Upper lobe of left lung (tissue), 6 donors: ENCODE measurements at regions not wholly inside any gene's neighbourhood (a gene's known extent, or its start where the extent isn't known, plus 50 kb on each side); places are given as distances from the start of the nearest gene placed in this dataset.

Experiments
- ATAC-seq, 2 donors: fragments of 200-7000 bp; cut with Tn5 transposase; one replicate each; pipeline ENCODE4 v1.9.1; 2022; ENCODE audit warnings: mild to moderate bottlenecking in 2 of 2, moderate library complexity in 2 of 2; ENCODE audit not compliant: low FRiP score in 2 of 2
- DNase-seq, 2 donors: peaks; one replicate each; pipeline ENCODE4 v3.0.0-alpha.2; 2019 to 2020
- H3K27ac ChIP-seq, 4 donors: fragments of 200-600 bp; sonication (generic); one replicate each; pipeline ENCODE4 v1.5.1; 2016 to 2019
- H3K27me3 ChIP-seq, 4 donors: fragments of 200-600 bp; sonication (generic); one replicate each; pipeline ENCODE4 v1.5.1; 2017 to 2019
- H3K36me3 ChIP-seq, 4 donors: fragments of 200-600 bp; sonication (generic); one replicate each; pipeline ENCODE4 v1.5.1; 2016 to 2019
- H3K4me1 ChIP-seq, 4 donors: fragments of 200-600 bp; sonication (generic); one replicate each; pipeline ENCODE4 v1.5.1; 2018 to 2019
- H3K4me3 ChIP-seq, 4 donors: fragments of 200-600 bp; sonication (generic); one replicate each; pipeline ENCODE4 v1.5.1; 2017 to 2019; ENCODE audit warnings: mild to moderate bottlenecking in 2 of 4, moderate library complexity in 1 of 4
- H3K9me3 ChIP-seq, 4 donors: fragments of 200-600 bp; sonication (generic); one replicate each; pipeline ENCODE4 v1.5.1; 2018 to 2019
- EP300 ChIP-seq, 4 donors: sonication (generic); formaldehyde crosslinking; IDR thresholded peaks; one replicate each; pipeline ENCODE4 v1.5.1; 2017; ENCODE audit warnings: antibody characterized with exemption in 4 of 4, control low read depth in 2 of 4
- POLR2A ChIP-seq, 4 donors: fragments of 450-650 bp; IDR thresholded peaks; one replicate each; pipeline ENCODE4 v1.5.1; 2016 to 2017; ENCODE audit warnings: antibody characterized with exemption in 4 of 4, mild to moderate bottlenecking in 2 of 4
- POLR2AphosphoS5 ChIP-seq, 2 donors: sonication (generic); formaldehyde crosslinking; IDR thresholded peaks; one replicate each; pipeline ENCODE4 v1.5.1; 2017; ENCODE audit warnings: antibody characterized with exemption in 2 of 2
- WGBS, 2 donors: methylation state at CpG; one replicate each; pipeline ENCODE4 v1.1.5; 2017 to 2018; 5-methylcytosine and 5-hydroxymethylcytosine counted together
- TF ChIP-seq, protein P1 (sequence below), 6 experiments: fragments of 450-650 bp in 4 of 6; fragments of 200-600 bp in 2 of 6; sonication (generic) in 2 of 6; IDR thresholded peaks; one replicate each; pipeline ENCODE4 v1.5.1; 2016 to 2019; ENCODE audit warnings: antibody characterized with exemption in 6 of 6
- donor health status: DM: no; HTN: no; CAD: no; lungs with moderate emphysema.
- donor health status: DM: no; HTN: yes; CAD: no; lungs with severe emphysema.

DNA sequence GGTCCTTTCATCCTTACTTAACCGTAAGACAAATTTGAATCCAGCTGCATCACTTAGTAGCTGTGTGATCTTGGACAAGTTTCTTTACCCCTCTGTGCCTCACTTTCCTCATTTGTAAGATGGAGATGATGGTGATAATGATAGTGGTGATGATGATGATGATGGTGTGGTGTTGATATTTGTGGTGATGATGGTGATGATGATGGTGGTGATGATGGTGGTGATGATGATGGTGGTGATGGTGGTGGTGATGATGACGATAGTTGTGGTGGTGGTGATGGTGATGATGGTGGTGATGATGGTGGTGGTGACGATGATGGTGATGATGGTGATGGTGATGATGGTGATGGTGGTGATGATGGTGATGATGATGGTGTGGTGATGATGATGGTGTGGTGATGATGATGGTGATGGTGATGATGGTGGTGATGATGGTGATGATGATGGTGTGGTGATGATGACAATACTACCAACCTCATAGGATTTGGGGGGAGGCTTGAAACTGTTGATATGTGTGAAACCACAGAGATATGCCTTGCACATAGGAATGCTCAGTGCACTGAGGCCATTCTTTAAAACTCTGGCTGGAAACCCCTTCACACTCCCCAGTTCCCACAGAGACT is 233.2 kb downstream of the LY86 start:
- Histone ChIP-seq H3K27ac (no peak overlapping the region), H3K36me3 (no peaks in the 10 kb centered on the region), H3K4me3 (no peak overlapping the region), H3K27me3 (no peaks in the 10 kb centered on the region), H3K9me3 (no peaks in the 10 kb centered on the region), H3K4me1 (peaks cover 6 to 16% (median 10%) of the 10 kb centered on the region in 4 donors)
- no peak for ATAC-seq
- WGBS, 2 donors = 69 to 77% methylated on average over 3 of the region's 3 CpGs
- DNase-seq = no peak
- no peak for TF ChIP-seq EP300 (IDR thresholded peaks at IDR 0.05)
- TF ChIP-seq, protein P1, sequence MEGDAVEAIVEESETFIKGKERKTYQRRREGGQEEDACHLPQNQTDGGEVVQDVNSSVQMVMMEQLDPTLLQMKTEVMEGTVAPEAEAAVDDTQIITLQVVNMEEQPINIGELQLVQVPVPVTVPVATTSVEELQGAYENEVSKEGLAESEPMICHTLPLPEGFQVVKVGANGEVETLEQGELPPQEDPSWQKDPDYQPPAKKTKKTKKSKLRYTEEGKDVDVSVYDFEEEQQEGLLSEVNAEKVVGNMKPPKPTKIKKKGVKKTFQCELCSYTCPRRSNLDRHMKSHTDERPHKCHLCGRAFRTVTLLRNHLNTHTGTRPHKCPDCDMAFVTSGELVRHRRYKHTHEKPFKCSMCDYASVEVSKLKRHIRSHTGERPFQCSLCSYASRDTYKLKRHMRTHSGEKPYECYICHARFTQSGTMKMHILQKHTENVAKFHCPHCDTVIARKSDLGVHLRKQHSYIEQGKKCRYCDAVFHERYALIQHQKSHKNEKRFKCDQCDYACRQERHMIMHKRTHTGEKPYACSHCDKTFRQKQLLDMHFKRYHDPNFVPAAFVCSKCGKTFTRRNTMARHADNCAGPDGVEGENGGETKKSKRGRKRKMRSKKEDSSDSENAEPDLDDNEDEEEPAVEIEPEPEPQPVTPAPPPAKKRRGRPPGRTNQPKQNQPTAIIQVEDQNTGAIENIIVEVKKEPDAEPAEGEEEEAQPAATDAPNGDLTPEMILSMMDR (IDR thresholded peaks at IDR 0.05) = no peak
- TF ChIP-seq POLR2AphosphoS5 (IDR thresholded peaks at IDR 0.05) = no peak
- TF ChIP-seq POLR2A (IDR thresholded peaks at IDR 0.05) = no peak

DNA sequence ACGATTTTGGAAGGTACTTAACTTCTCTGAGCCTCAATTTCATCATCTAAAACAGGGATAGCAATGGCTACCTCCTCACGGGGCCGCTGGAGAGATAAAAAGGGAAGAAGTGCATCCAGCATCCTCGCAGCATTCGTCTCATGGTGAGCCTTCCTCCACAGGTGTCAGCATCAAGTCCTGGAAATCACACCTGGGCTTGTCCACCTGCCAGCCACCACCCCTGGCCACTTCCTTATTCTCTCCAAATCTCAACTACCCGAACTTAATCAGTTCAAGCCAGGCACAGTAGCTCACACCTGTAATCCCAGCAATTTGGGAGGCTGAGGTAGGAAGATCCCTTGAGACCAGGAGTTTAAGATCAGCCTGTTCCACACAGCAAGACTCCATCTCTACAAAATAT is 234.5 kb downstream of the LY86 start:
- 75 to 78% methylated on average over 6 of the region's 6 CpGs for WGBS, 2 donors
- Histone ChIP-seq H3K4me1 (peaks cover 8 to 22% (median 14%) of the 10 kb centered on the region in 4 donors), H3K27ac (no peak overlapping the region), H3K9me3 (no peaks in the 10 kb centered on the region), H3K27me3 (no peaks in the 10 kb centered on the region), H3K4me3 (no peak overlapping the region), H3K36me3 (no peaks in the 10 kb centered on the region)
- ATAC-seq = no peak
- TF ChIP-seq POLR2AphosphoS5 (IDR thresholded peaks at IDR 0.05) = no peak
- no peak for TF ChIP-seq EP300 (IDR thresholded peaks at IDR 0.05)
- TF ChIP-seq POLR2A (IDR thresholded peaks at IDR 0.05) = no peak
- TF ChIP-seq, protein P1 (IDR thresholded peaks at IDR 0.05) = no peak
- DNase-seq = no peak

DNA sequence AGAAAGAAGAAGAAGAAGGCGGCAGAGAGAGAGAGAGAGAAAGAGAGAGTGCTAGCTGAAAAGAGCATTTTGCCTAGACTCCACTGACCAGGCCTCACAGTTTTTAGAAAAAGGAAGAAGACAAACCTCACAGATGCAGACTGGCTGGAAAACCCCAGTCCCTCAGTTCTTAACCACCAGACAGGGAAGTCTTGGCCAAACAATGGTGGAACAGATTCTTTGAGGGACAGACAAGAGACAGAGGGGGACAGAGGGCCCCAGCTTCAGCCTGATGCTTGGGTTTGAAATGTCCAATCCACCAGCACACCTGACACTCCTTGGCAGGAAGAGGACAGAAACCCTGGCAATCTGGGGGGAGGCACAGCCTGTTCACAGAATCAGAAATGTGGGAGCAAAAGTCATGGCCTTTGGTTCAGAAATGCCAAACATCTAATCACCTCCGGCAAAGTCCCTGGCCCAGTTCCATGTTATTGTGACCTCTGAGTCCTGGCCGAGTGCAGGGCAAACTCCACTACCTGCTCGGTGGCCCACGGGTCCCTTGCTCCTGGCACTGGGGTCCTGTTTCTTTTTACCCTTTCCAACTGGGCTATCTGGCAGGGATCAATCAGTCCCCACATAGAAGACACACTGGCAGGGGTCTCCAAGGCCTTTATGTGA is 235.2 kb downstream of the LY86 start:
- H3K27me3 ChIP-seq = no peaks in the 10 kb centered on the region
- ATAC-seq = no peak
- H3K27ac ChIP-seq = peak overlapping the region in 1 of 4 donors; percentile 31
- 77 to 78% methylated on average over 5 of the region's 5 CpGs for WGBS, 2 donors
- TF ChIP-seq, protein P1 (IDR thresholded peaks at IDR 0.05) = no peak
- TF ChIP-seq EP300 (IDR thresholded peaks at IDR 0.05) (no peak), POLR2AphosphoS5 (IDR thresholded peaks at IDR 0.05) (no peak), POLR2A (IDR thresholded peaks at IDR 0.05) (no peak)
- no peaks in the 10 kb centered on the region for H3K36me3 ChIP-seq
- H3K4me3 ChIP-seq = no peak overlapping the region
- peaks cover 8 to 22% (median 14%) of the 10 kb centered on the region in 4 donors for H3K4me1 ChIP-seq
- no peak for DNase-seq
- no peaks in the 10 kb centered on the region for H3K9me3 ChIP-seq

DNA sequence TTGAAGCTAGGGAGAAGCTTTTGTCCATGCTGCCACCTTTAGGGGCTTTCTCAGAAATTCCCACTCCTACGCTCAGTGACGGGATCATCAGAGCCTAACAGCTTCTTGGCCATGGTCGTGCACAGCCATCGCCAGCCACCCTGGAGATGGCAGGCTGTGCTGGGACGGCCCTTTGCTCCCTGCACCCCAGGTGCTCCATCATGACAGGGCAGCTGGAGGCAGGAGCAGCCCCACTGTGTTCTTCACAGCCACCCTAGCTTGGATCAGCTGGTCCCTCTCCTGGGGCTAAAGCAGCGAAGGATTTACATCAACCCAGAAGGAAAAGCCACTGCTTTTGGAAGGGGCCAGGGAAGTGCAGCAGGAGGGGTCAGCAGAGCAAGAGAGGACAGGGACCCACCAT is 235.9 kb downstream of the LY86 start:
- DNase-seq = peak in 1 of 2 donors; percentile 30
- H3K36me3 ChIP-seq = no peaks in the 10 kb centered on the region
- no peak for ATAC-seq
- peaks cover 8 to 22% (median 14%) of the 10 kb centered on the region in 4 donors for H3K4me1 ChIP-seq
- no peaks in the 10 kb centered on the region for H3K9me3 ChIP-seq
- WGBS, 2 donors = 100% methylated on average over 3 of the region's 6 CpGs
- H3K27me3 ChIP-seq = no peaks in the 10 kb centered on the region
- TF ChIP-seq, protein P1 (IDR thresholded peaks at IDR 0.05) = no peak
- no peak for TF ChIP-seq POLR2A (IDR thresholded peaks at IDR 0.05)
- no peak overlapping the region for H3K27ac ChIP-seq
- no peak overlapping the region for H3K4me3 ChIP-seq
